NCI-H2171 (cell line): ENCODE measurements at regions not wholly inside any gene's neighbourhood (a gene's known extent, or its start where the extent isn't known, plus 50 kb on each side); places are given as distances from the start of the nearest gene placed in this dataset.

Experiments used
- DNase-seq: peaks from one replicate; lab custom pipeline; 2025; lab: John Stamatoyannopoulos, UW

DNA sequence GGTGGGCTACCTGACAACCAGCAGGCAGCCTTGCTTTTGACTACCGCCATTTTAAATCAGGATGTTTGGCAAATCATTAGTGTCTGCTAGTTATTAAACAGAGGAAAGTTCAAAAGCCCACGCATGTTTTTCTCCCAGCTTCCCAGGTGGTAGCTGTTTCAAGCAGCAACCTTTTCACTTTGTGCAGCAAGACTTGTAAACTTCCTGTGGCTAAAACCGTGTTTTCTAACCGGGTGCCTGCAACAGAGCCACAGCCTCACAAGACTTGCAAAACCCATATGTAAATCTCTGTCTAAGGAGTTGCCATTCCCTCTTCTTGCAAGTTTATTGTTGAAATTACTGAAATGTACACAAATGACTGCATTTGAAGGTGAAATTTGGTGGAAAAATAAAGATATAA is 633.1 kb downstream of the BCL11A start:
- DNase-seq = no peak

DNA sequence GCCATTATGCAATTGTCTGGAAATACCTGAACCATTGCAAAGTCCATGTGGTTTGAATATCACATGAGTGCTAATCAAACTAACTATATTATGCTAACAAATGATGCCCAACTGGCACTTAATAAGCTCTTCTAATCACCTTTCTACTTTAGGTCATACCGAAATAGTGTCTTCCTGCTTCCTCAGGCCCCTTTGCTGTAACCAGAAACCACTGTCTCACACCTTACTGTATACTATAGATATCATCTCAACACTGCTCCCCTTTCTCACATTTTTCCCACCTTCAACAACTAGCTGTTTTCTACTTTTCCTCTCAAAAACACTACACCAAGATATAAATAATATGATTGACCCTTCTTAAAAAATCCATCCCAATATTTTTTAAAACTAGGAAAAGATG is 633.9 kb downstream of the BCL11A start:
- no peak for DNase-seq

DNA sequence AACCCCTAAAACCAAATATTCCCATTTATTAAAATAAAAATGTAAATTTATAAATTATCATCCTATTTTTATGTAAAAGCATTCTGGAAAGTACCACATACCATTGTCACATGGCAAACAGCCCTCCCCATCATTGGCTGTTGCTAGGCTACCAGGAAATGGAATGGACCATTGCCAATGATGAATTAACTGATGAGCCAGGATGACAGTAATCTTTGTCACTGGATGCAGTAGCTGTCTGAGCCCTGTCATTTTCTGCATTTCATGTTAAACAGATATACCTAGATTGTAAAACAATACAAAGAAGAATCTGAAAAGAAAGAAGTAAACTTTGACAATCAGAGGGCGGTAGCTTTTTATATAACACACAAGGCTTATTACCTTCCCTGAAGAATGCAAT is 641.4 kb downstream of the BCL11A start:
- no peak for DNase-seq

- DNase-seq = no peak
These were observed 643.3 kb downstream of the BCL11A start for GRCh38 chr2:59910166-59910565.

- DNase-seq = no peak
These were observed 644.3 kb downstream of the BCL11A start for GRCh38 chr2:59909147-59909546.

- no peak for DNase-seq
These were observed 647.7 kb downstream of the BCL11A start for GRCh38 chr2:59905731-59906130.

- DNase-seq = no peak
These were observed 649.4 kb downstream of the BCL11A start for GRCh38 chr2:59903994-59904544.

GRCh38 chr2:59900728-59901452 is 652.6 kb downstream of the BCL11A start:
- DNase-seq = no peak

GRCh38 chr2:59899692-59900091 is 653.8 kb downstream of the BCL11A start:
- no peak for DNase-seq

- no peak for DNase-seq
These were observed 656.8 kb downstream of the BCL11A start for GRCh38 chr2:59896499-59897245.

- no peak for DNase-seq
These were observed 659.8 kb downstream of the BCL11A start for GRCh38 chr2:59893612-59894011.

DNA sequence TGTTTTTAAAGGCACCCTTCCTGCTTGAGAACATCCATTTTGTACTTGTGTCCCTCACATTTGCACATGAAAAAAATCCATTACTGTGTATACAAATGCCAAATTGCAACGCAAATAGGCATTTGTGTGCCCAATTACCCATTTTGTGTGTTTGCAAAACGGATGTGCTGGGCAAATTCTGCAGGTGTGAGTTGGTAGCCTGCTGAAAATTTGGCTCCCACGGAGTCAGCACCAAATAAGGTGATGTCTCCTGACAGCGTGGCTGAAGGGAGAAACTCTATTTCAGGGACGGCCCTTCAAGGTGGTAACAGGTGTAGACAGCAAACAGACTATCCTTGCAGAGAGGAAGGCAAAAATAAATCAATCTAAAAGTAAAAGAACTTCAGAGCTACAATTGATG is 661.1 kb downstream of the BCL11A start:
- no peak for DNase-seq

DNA sequence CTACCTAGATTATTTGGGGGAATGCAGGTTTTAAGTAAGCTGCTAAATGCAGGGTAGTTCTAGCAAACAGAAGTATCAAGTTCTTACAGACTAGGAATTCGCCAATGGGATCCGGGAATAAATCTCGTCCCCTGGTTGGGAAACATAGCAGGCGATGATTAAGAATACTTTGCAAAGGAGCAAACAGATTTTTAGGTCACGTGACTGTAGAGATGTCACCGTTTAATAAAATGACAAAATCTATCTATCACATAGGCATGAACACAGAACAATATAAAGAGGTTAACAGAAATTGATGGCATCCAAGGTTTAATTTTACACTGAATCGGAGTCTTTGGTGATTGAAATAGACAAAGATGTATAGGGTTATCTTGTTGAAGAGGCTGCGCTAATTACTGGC is 664.1 kb downstream of the BCL11A start:
- DNase-seq = no peak

DNA sequence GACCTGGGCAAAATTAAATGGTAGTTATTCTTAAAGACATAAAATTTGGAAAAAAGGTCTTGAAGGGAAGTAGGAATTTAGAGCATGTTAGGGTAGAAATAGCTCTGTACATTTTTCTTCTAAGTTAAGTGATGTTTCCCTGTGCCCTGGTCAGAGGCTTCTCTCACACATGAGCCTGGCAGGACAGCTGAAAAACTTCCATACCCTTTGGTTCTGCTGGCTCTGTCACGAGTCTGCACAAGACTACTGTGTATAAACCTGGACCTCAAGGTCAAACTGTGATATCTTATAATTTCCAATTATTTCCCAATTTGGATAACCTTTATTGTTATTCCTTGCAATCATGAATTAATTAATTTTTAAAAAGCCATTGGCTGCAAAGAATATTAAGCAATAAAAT is 664.7 kb downstream of the BCL11A start:
- DNase-seq = no peak

GRCh38 chr2:59888015-59888414 is 665.4 kb downstream of the BCL11A start:
- no peak for DNase-seq

DNA sequence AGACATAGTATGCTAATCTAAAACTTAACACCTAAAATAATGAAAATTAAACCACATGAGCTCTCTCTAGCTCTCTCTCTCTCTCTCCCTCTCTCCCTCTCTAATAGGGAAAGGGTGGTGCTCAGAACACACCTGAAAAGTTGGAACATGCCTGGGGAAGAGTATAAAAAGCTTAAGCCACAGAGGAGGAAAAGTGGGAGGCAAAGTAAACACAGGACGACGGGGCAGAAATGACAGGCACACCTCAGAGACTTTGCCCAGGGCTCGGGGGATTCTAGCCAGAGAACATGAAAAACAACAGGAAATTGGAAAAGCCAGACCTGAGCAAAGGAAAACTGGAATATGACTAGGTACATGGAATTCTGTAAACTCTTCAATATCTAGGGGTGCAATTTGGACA is 666.1 kb downstream of the BCL11A start:
- no peak for DNase-seq

DNA sequence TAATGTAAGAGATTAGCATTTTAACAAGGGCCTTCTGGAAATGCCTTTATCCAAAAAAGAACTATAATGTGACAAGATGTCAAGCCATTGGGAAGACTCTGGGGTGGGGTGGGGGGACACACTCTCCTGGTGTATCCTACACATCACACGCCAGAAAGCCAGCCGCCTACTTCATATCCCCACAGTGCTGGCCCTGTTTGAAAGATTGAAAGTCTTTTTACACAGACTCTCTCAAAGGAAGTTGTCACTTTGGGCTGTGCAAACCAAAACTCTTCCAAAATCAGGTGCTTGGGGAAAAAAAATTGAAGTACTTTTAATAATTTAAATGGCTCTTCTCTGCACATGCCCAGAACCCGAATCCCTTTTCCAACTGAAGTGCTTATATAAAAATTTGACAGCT is 666.7 kb downstream of the BCL11A start:
- DNase-seq = no peak

- no peak for DNase-seq
These were observed 667.9 kb downstream of the BCL11A start for GRCh38 chr2:59885541-59885940.

DNA sequence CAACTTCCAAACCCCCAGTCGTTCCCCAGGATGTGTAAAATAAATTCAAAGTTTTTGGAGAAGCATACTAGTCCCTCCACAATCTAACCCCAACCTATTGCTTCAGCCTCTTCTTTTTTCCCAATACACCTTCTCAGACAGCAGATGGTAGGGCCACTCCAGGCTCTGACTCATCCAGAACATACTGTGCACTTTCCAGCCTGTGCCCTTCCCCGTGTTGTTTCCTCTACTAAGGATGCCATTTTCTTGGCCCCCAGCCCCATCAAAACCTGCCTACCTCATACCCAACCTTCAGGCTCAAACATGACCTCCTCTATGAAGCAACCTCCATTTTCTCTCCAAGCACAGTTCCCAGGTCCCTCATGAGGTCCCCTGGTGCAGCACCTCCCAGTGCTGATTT is 669.3 kb downstream of the BCL11A start:
- no peak for DNase-seq

GRCh38 chr2:59882822-59883221 is 670.6 kb downstream of the BCL11A start:
- no peak for DNase-seq

DNA sequence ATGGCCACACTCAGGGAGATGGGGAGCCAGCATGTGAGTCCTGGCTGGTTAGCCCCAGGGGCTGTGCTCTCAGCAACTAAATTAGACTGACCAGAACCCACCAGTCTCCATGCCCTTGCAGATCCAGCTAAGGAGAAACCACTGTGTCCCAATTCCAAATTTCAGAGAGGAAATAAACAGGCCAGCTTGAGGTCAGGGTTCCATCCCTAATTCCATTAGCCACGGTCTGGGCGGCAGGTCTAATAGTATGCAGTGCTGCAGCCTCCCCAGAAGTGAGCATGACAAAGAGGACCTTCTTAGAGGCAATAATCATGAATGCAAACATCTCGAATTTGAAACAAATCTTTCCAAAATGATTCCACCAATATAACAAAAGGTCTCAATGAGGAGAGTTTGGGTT is 671.2 kb downstream of the BCL11A start:
- DNase-seq = no peak

- no peak for DNase-seq
These were observed 672.2 kb downstream of the BCL11A start for GRCh38 chr2:59881218-59881617.

GRCh38 chr2:59879700-59880131 is 673.7 kb downstream of the BCL11A start:
- no peak for DNase-seq
